ENCODE measurements at regions not wholly inside any gene's neighbourhood (a gene's known extent, or its start where the extent isn't known, plus 50 kb on each side); places are given as distances from the start of the nearest gene placed in this dataset.
"Not testable (repeated sequence)": the region's sequence is repeated elsewhere in the genome, so short reads cannot be mapped to it uniquely, and the experiment has no call there.

DNA sequence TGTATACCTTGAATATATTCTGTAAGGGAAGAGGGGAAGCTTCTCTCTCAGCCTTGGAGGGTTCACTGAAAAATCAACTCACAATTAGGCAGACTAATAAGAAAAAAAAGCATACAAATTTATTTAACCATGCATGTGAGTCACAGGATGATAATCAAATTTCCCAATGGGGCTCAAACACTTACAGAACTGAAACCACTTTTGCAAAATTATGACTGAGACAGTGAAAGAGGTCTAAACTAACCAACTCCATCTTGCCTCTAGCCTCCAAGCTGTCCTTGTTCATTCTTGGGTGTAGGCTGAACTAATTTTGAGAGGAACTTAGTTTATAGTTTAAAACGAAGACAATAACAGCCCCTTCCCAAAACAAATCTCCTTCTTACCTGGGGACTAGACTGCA, 618.3 kb upstream of the AUTS2 start:
- no peak overlapping the region for H3K4ac ChIP-seq (ENCODE audit: low read depth in 1 of 2, low read length in 2 of 2)
- no peak overlapping the region for H2BK5ac ChIP-seq (ENCODE audit: low read depth, low read length, poor library complexity, severe bottlenecking)
- H3K27ac ChIP-seq (ENCODE audit: low read length, poor library complexity, severe bottlenecking) = no peak overlapping the region
- H3K18ac ChIP-seq (ENCODE audit: low read depth in 1 of 2, low read length in 2 of 2) = no peak overlapping the region
- H4K8ac ChIP-seq (ENCODE audit: low read length) = no peak overlapping the region
- no peaks in the 10 kb centered on the region for H3K36me3 ChIP-seq (ENCODE audit: control insufficient read depth in 1 of 2, insufficient read depth in 2 of 2, low read depth in 1 of 2, low read length in 2 of 2)
- no CpG with 5 or more reads among the region's 1 CpG for WGBS
- no peak overlapping the region for H3K14ac ChIP-seq (ENCODE audit: low read length in 2 of 2)
- no peak overlapping the region for H3K4me2 ChIP-seq (ENCODE audit: low read length, poor library complexity, severe bottlenecking)
- no peaks in the 10 kb centered on the region for H3K27me3 ChIP-seq (ENCODE audit: control insufficient read depth in 1 of 2, insufficient read depth in 1 of 2, low read length in 2 of 2)
- H2BK12ac ChIP-seq (ENCODE audit: low read length in 2 of 2) = no peak overlapping the region
- no peak overlapping the region for H3K23ac ChIP-seq (ENCODE audit: low read length in 2 of 2)
- no peak overlapping the region for H2AFZ ChIP-seq (ENCODE audit: low read depth, low read length)
- no peaks in the 10 kb centered on the region for H3K4me1 ChIP-seq (ENCODE audit: control insufficient read depth, insufficient read depth, low read depth, low read length)
- no peak for DNase-seq
- no peak overlapping the region for H2AK5ac ChIP-seq (ENCODE audit: low read length, severe bottlenecking)
- H4K91ac ChIP-seq (ENCODE audit: low read length) = no peak overlapping the region
- H3K4me3 ChIP-seq (ENCODE audit: insufficient read depth in 1 of 2, low read depth in 1 of 2, low read length in 2 of 2) = peak overlapping the region in 1 of 2 experiments; percentile 63
- H3K79me1 ChIP-seq (replicated peaks; ENCODE audit: low read length, poor library complexity, severe bottlenecking) = no peaks in the 10 kb centered on the region
- H3K9me3 ChIP-seq (ENCODE audit: control insufficient read depth, low read length) = no peaks in the 10 kb centered on the region
- H3K9ac ChIP-seq (ENCODE audit: low read length) = peak overlapping the region; percentile 89
- no peak overlapping the region for H2BK15ac ChIP-seq (ENCODE audit: low read depth, poor library complexity, severe bottlenecking)
- H2BK120ac ChIP-seq (ENCODE audit: low read depth, low read length) = no peak overlapping the region

DNA sequence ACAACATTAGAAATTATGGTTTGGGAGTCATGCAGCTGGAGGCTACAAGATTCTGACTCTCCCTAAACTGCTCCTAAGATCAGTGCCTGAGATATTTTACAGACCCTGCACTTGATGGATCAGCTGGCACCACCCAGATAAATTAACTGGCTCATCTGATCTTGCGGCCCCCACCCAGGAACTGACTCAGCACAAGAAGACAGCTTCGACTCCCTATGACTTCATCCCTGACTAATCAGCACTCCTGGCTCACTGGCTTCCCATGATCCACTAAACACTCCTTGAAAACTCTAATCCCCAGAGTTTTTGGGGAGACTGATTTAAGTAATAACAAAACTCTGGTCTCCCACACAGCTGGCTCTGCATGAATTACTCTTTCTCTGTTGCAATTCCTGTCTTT, 617.8 kb upstream of the AUTS2 start:
- H3K4me3 ChIP-seq (ENCODE audit: insufficient read depth in 1 of 2, low read depth in 1 of 2, low read length in 2 of 2) = peak overlapping the region in 1 of 2 experiments; percentile 63
- not testable (repeated sequence) for H3K79me1 ChIP-seq (replicated peaks; ENCODE audit: low read length, poor library complexity, severe bottlenecking); H3K23ac ChIP-seq (ENCODE audit: low read length in 2 of 2); H2AFZ ChIP-seq (ENCODE audit: low read depth, low read length); H4K8ac ChIP-seq (ENCODE audit: low read length); H3K4me2 ChIP-seq (ENCODE audit: low read length, poor library complexity, severe bottlenecking); H4K91ac ChIP-seq (ENCODE audit: low read length); H3K4ac ChIP-seq (ENCODE audit: low read depth in 1 of 2, low read length in 2 of 2); H3K27ac ChIP-seq (ENCODE audit: low read length, poor library complexity, severe bottlenecking); H2AK5ac ChIP-seq (ENCODE audit: low read length, severe bottlenecking); H3K9me3 ChIP-seq (ENCODE audit: control insufficient read depth, low read length); H2BK120ac ChIP-seq (ENCODE audit: low read depth, low read length); DNase-seq; H3K4me1 ChIP-seq (ENCODE audit: control insufficient read depth, insufficient read depth, low read depth, low read length); H3K36me3 ChIP-seq (ENCODE audit: control insufficient read depth in 1 of 2, insufficient read depth in 2 of 2, low read depth in 1 of 2, low read length in 2 of 2); H2BK12ac ChIP-seq (ENCODE audit: low read length in 2 of 2); H2BK5ac ChIP-seq (ENCODE audit: low read depth, low read length, poor library complexity, severe bottlenecking); H2BK15ac ChIP-seq (ENCODE audit: low read depth, poor library complexity, severe bottlenecking); H3K14ac ChIP-seq (ENCODE audit: low read length in 2 of 2); H3K27me3 ChIP-seq (ENCODE audit: control insufficient read depth in 1 of 2, insufficient read depth in 1 of 2, low read length in 2 of 2); H3K18ac ChIP-seq (ENCODE audit: low read depth in 1 of 2, low read length in 2 of 2)
- WGBS = 32% methylated on average over 2 of the region's 2 CpGs
- peak overlapping the region; percentile 89 for H3K9ac ChIP-seq (ENCODE audit: low read length)

- Histone ChIP-seq H3K36me3 (ENCODE audit: control insufficient read depth in 1 of 2, insufficient read depth in 2 of 2, low read depth in 1 of 2, low read length in 2 of 2) (no peaks in the 10 kb centered on the region), H4K8ac (ENCODE audit: low read length) (no peak overlapping the region), H3K18ac (ENCODE audit: low read depth in 1 of 2, low read length in 2 of 2) (no peak overlapping the region), H3K4me3 (ENCODE audit: insufficient read depth in 1 of 2, low read depth in 1 of 2, low read length in 2 of 2) (no peak overlapping the region), H2BK12ac (ENCODE audit: low read length in 2 of 2) (no peak overlapping the region), H3K4ac (ENCODE audit: low read depth in 1 of 2, low read length in 2 of 2) (no peak overlapping the region), H3K9me3 (ENCODE audit: control insufficient read depth, low read length) (peaks cover 7% of the 10 kb centered on the region), H3K27me3 (ENCODE audit: control insufficient read depth in 1 of 2, insufficient read depth in 1 of 2, low read length in 2 of 2) (no peaks in the 10 kb centered on the region), H4K91ac (ENCODE audit: low read length) (no peak overlapping the region), H3K14ac (ENCODE audit: low read length in 2 of 2) (no peak overlapping the region), H2AFZ (ENCODE audit: low read depth, low read length) (no peak overlapping the region), H3K4me2 (ENCODE audit: low read length, poor library complexity, severe bottlenecking) (no peak overlapping the region), H3K4me1 (ENCODE audit: control insufficient read depth, insufficient read depth, low read depth, low read length) (no peaks in the 10 kb centered on the region), H3K9ac (ENCODE audit: low read length) (no peak overlapping the region), H2BK120ac (ENCODE audit: low read depth, low read length) (no peak overlapping the region), H2BK5ac (ENCODE audit: low read depth, low read length, poor library complexity, severe bottlenecking) (no peak overlapping the region), H3K23ac (ENCODE audit: low read length in 2 of 2) (no peak overlapping the region), H3K79me1 (replicated peaks; ENCODE audit: low read length, poor library complexity, severe bottlenecking) (no peaks in the 10 kb centered on the region), H3K27ac (ENCODE audit: low read length, poor library complexity, severe bottlenecking) (no peak overlapping the region), H2AK5ac (ENCODE audit: low read length, severe bottlenecking) (no peak overlapping the region), H2BK15ac (ENCODE audit: low read depth, poor library complexity, severe bottlenecking) (no peak overlapping the region)
- 69% methylated on average over 7 of the region's 7 CpGs for WGBS
- no peak for DNase-seq
Measured at GRCh38 chr7:68984306-68984705, 614.0 kb upstream of the AUTS2 start.

GRCh38 chr7:68994841-68995240, 603.4 kb upstream of the AUTS2 start:
- Histone ChIP-seq H2BK12ac (ENCODE audit: low read length in 2 of 2) (no peak overlapping the region), H3K18ac (ENCODE audit: low read depth in 1 of 2, low read length in 2 of 2) (no peak overlapping the region), H3K9ac (ENCODE audit: low read length) (no peak overlapping the region), H3K79me1 (replicated peaks; ENCODE audit: low read length, poor library complexity, severe bottlenecking) (no peaks in the 10 kb centered on the region), H3K4me3 (ENCODE audit: insufficient read depth in 1 of 2, low read depth in 1 of 2, low read length in 2 of 2) (no peak overlapping the region), H3K4me2 (ENCODE audit: low read length, poor library complexity, severe bottlenecking) (no peak overlapping the region), H2BK120ac (ENCODE audit: low read depth, low read length) (no peak overlapping the region), H2BK15ac (ENCODE audit: low read depth, poor library complexity, severe bottlenecking) (no peak overlapping the region), H3K4me1 (ENCODE audit: control insufficient read depth, insufficient read depth, low read depth, low read length) (no peaks in the 10 kb centered on the region), H3K36me3 (ENCODE audit: control insufficient read depth in 1 of 2, insufficient read depth in 2 of 2, low read depth in 1 of 2, low read length in 2 of 2) (no peaks in the 10 kb centered on the region), H3K27ac (ENCODE audit: low read length, poor library complexity, severe bottlenecking) (no peak overlapping the region), H3K9me3 (ENCODE audit: control insufficient read depth, low read length) (peaks cover 1% of the 10 kb centered on the region), H2BK5ac (ENCODE audit: low read depth, low read length, poor library complexity, severe bottlenecking) (no peak overlapping the region), H2AFZ (ENCODE audit: low read depth, low read length) (no peak overlapping the region), H4K91ac (ENCODE audit: low read length) (no peak overlapping the region), H3K27me3 (ENCODE audit: control insufficient read depth in 1 of 2, insufficient read depth in 1 of 2, low read length in 2 of 2) (no peaks in the 10 kb centered on the region), H3K23ac (ENCODE audit: low read length in 2 of 2) (no peak overlapping the region), H2AK5ac (ENCODE audit: low read length, severe bottlenecking) (no peak overlapping the region), H3K14ac (ENCODE audit: low read length in 2 of 2) (no peak overlapping the region), H4K8ac (ENCODE audit: low read length) (no peak overlapping the region), H3K4ac (ENCODE audit: low read depth in 1 of 2, low read length in 2 of 2) (no peak overlapping the region)
- no peak for DNase-seq
- 89% methylated on average over 3 of the region's 3 CpGs for WGBS
